Activated B cell treated with CpG ODN at 0.5 μM for 24 hours (primary cell): ENCODE measurements at regions not wholly inside any gene's neighbourhood (a gene's known extent, or its start where the extent isn't known, plus 50 kb on each side); places are given as distances from the start of the nearest gene placed in this dataset.

Source experiments
- ATAC-seq: fragments of 200-7000 bp; cut with Tn5 transposase; one replicate; pipeline ENCODE4 v1.10.0; 2021; ENCODE audit warnings: low read depth, mild to moderate bottlenecking, moderate library complexity
- CTCF ChIA-PET: fragments of 350-600 bp; sonication (Branson Sonifier 250); formaldehyde crosslinking; loops from one replicate; lab custom pipeline; 2021; ENCODE audit warnings: antibody characterized with exemption; lab: Charles Lee
- POLR2A ChIA-PET: fragments of 350-600 bp; sonication (Branson Sonifier 250); formaldehyde crosslinking; loops from one replicate; lab custom pipeline; 2021; ENCODE audit warnings: antibody characterized with exemption; lab: Charles Lee
- DNase-seq: peaks from one replicate; pipeline ENCODE4 v3.0.0; 2022
- H3K27ac Mint-ChIP-seq: one replicate; pipeline ENCODE4 v1.8.0; 2020; ENCODE audit warnings: mixed read lengths
- H3K27me3 Mint-ChIP-seq: one replicate; pipeline ENCODE4 v1.8.0; 2021; ENCODE audit warnings: mixed read lengths
- H3K36me3 Mint-ChIP-seq: one replicate; pipeline ENCODE4 v1.8.0; 2021; ENCODE audit warnings: low read depth, mixed read lengths
- H3K4me1 Mint-ChIP-seq: one replicate; pipeline ENCODE4 v1.8.0; 2021; ENCODE audit warnings: mixed read lengths
- H3K4me3 Mint-ChIP-seq: one replicate; pipeline ENCODE4 v1.8.0; 2020; ENCODE audit warnings: mild to moderate bottlenecking, mixed read lengths
- H3K9me3 Mint-ChIP-seq: one replicate; pipeline ENCODE4 v1.8.0; 2020; ENCODE audit warnings: mixed read lengths
- intact Hi-C: fragments of 100-400 bp; cut with micrococcal nuclease; formaldehyde crosslinking; loops from one replicate; pipeline ENCODE4 v1.15.1; 2024
- TF ChIP-seq, protein P1 (sequence below): fragments of 200-600 bp; IDR thresholded peaks from one replicate; pipeline ENCODE4 v1.8.0; 2022; ENCODE audit warnings: antibody characterized with exemption, mild to moderate bottlenecking

- intact Hi-C loops, result no loop called here
- Mint-ChIP-seq H3K27ac (no peak overlapping the region), H3K4me3 (no peak overlapping the region), H3K4me1 (no peaks in the 10 kb centered on the region), H3K36me3 (no peaks in the 10 kb centered on the region), H3K27me3 (no peaks in the 10 kb centered on the region), H3K9me3 (peaks cover 6% of the 10 kb centered on the region)
- TF ChIP-seq, protein P1, sequence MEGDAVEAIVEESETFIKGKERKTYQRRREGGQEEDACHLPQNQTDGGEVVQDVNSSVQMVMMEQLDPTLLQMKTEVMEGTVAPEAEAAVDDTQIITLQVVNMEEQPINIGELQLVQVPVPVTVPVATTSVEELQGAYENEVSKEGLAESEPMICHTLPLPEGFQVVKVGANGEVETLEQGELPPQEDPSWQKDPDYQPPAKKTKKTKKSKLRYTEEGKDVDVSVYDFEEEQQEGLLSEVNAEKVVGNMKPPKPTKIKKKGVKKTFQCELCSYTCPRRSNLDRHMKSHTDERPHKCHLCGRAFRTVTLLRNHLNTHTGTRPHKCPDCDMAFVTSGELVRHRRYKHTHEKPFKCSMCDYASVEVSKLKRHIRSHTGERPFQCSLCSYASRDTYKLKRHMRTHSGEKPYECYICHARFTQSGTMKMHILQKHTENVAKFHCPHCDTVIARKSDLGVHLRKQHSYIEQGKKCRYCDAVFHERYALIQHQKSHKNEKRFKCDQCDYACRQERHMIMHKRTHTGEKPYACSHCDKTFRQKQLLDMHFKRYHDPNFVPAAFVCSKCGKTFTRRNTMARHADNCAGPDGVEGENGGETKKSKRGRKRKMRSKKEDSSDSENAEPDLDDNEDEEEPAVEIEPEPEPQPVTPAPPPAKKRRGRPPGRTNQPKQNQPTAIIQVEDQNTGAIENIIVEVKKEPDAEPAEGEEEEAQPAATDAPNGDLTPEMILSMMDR, result no peak
- CTCF ChIA-PET, result no interaction called here
- DNase-seq (no peak), ATAC-seq (no peak)
- POLR2A ChIA-PET, result no interaction called here
Observed at GRCh38 chr12:18868717-18869116, 130.8 kb downstream of the CAPZA3 start.

- peaks cover 9% of the 10 kb centered on the region for H3K9me3 Mint-ChIP-seq
- TF ChIP-seq, protein P1, result no peak
- H3K4me1 Mint-ChIP-seq, result no peaks in the 10 kb centered on the region
- H3K4me3 Mint-ChIP-seq, result peak overlapping the region; percentile 12
- DNase-seq (no peak), ATAC-seq (no peak)
- no peak overlapping the region for H3K27ac Mint-ChIP-seq
- CTCF ChIA-PET, result no interaction called here
- POLR2A ChIA-PET, result no interaction called here
- no peaks in the 10 kb centered on the region for H3K27me3 Mint-ChIP-seq
- intact Hi-C loops, result no loop called here
- no peaks in the 10 kb centered on the region for H3K36me3 Mint-ChIP-seq
Observed at GRCh38 chr12:18872770-18873169, 134.9 kb downstream of the CAPZA3 start.

DNA sequence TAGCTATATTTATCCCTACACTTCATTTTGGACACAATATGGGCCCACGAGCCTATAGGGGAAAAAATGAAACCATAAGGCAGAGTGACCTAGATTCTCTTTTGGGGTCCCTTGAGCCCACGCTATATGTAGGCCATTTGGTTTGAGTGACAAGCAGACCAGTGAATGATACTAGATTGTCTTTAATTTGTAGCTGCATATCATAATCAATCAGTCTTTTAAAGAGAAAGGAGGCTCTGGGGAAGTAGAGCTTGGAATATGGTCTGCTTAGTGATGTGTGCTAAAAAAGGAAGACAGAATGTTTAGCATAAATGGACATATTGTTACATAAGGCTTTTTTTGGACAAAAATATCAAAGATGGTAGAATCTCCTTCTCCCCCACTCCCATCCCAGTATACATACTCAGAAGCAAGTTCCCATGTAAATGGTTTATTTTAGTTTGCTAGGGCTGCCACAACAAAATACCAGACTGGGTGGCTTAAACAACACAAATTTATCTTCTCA is 140.8 kb downstream of the CAPZA3 start:
- peaks cover 3% of the 10 kb centered on the region for H3K9me3 Mint-ChIP-seq
- no peak overlapping the region for H3K4me3 Mint-ChIP-seq
- no peaks in the 10 kb centered on the region for H3K36me3 Mint-ChIP-seq
- ATAC-seq (no peak), DNase-seq (no peak)
- H3K27me3 Mint-ChIP-seq, result no peaks in the 10 kb centered on the region
- ChIA-PET POLR2A (no interaction called here), CTCF (no interaction called here)
- no peaks in the 10 kb centered on the region for H3K4me1 Mint-ChIP-seq
- intact Hi-C loops, result no loop called here
- TF ChIP-seq, protein P1, result no peak
- no peak overlapping the region for H3K27ac Mint-ChIP-seq

GRCh38 chr12:18882690-18883089 is 144.8 kb downstream of the CAPZA3 start:
- Mint-ChIP-seq H3K4me1 (no peaks in the 10 kb centered on the region), H3K27me3 (no peaks in the 10 kb centered on the region), H3K4me3 (no peak overlapping the region), H3K9me3 (no peaks in the 10 kb centered on the region), H3K27ac (no peak overlapping the region), H3K36me3 (no peaks in the 10 kb centered on the region)
- TF ChIP-seq, protein P1, result no peak
- no peak for DNase-seq
- intact Hi-C loops, result no loop called here
- ATAC-seq, result no peak
- ChIA-PET CTCF (no interaction called here), POLR2A (no interaction called here)

DNA sequence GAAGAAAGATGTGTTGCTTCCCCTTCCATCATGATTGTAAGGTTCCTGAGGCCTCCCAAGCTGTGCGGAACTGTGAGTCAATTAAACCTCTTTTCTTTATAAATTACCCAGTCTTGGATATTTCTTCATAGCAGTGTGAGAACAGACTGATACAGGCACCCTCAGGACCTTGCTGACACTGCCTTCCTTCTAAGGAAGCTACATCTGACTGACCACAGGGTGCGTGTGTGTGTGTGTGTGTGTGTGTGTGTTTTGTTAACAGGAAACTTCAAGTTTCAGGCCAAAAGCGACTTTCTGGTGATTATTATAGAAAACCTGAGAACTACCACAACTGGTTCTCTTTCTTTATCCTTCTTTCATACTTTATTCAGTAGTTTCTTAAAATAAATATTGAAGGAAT is 149.0 kb downstream of the CAPZA3 start:
- Mint-ChIP-seq H3K27ac (no peak overlapping the region), H3K4me1 (no peaks in the 10 kb centered on the region), H3K36me3 (no peaks in the 10 kb centered on the region), H3K4me3 (no peak overlapping the region), H3K9me3 (peaks cover 7% of the 10 kb centered on the region), H3K27me3 (no peaks in the 10 kb centered on the region)
- intact Hi-C loops, result no loop called here
- TF ChIP-seq, protein P1, result no peak
- ATAC-seq (no peak), DNase-seq (no peak)
- POLR2A ChIA-PET, result no interaction called here
- CTCF ChIA-PET, result no interaction called here
